BJ (cell line): ENCODE measurements at regions not wholly inside any gene's neighbourhood (a gene's known extent, or its start where the extent isn't known, plus 50 kb on each side); places are given as distances from the start of the nearest gene placed in this dataset.

Source experiments
- CTCF ChIA-PET: fragments of 350-600 bp; formaldehyde crosslinking; extraction: SDS; loops from one replicate; lab custom pipeline; 2021; ENCODE audit warnings: antibody characterized with exemption, inconsistent platforms; lab: Yijun Ruan, JAX
- POLR2A ChIA-PET: fragments of 300-600 bp; sonication (Branson Sonifier 250); formaldehyde crosslinking; extraction: SDS; loops from one replicate; lab custom pipeline; 2021; ENCODE audit warnings: antibody characterized with exemption; lab: Charles Lee
- DNase-seq: peaks from one replicate; pipeline ENCODE4 v3.0.0-alpha.2; 2011; ENCODE audit warnings: low read depth
- H3K27me3 ChIP-seq: 2 replicates; pipeline ENCODE4 v1.6.0; 2011; ENCODE audit warnings: low read length; ENCODE audit not compliant: control insufficient read depth, insufficient read depth
- H3K36me3 ChIP-seq: 2 replicates; pipeline ENCODE4 v1.5.1; 2011; ENCODE audit warnings: low read length; ENCODE audit not compliant: control insufficient read depth, insufficient read depth
- H3K4me3 ChIP-seq: 2 replicates; pipeline ENCODE4 v1.5.1; 2011; ENCODE audit warnings: low read depth, mild to moderate bottlenecking, control low read depth, low read length
- CTCF ChIP-seq: IDR thresholded peaks from 2 replicates; pipeline ENCODE4 v1.5.1; 2011; ENCODE audit warnings: low read depth, mild to moderate bottlenecking, control low read depth, inconsistent platforms, low read length, moderate library complexity; ENCODE audit not compliant: insufficient read depth

GRCh38 chr20:1798982-1799381 is 96.2 kb upstream of the SIRPA start:
- CTCF ChIA-PET: interaction anchor here (0.6 kb wide), 1 partner anchor 1309 kb away, joined by 3 read pairs; no protein-coding TSS in a partner anchor
- DNase-seq: no peak
- no peaks in the 10 kb centered on the region for H3K36me3 ChIP-seq
- 0 out of 2 replicates have a peak, but pooled peaks cover 1% of the 10 kb centered on the region for H3K27me3 ChIP-seq
- TF ChIP-seq CTCF: no peak
- POLR2A ChIA-PET: no interaction called here
- no peak overlapping the region for H3K4me3 ChIP-seq

GRCh38 chr20:1793821-1794220 is 101.4 kb upstream of the SIRPA start:
- H3K4me3 ChIP-seq: no peak overlapping the region
- TF ChIP-seq CTCF: no peak
- no peak for DNase-seq
- peaks cover 8% of the 10 kb centered on the region for H3K27me3 ChIP-seq
- ChIA-PET CTCF (interaction anchor here (0.6 to 1.9 kb wide), 2 partner anchors 29 to 337 kb away, joined by 3 to 5 read pairs; no protein-coding TSS in a partner anchor), POLR2A (no interaction called here)
- no peaks in the 10 kb centered on the region for H3K36me3 ChIP-seq

GRCh38 chr20:1792274-1792673 is 102.9 kb upstream of the SIRPA start:
- TF ChIP-seq CTCF: no peak
- Histone ChIP-seq H3K4me3 (no peak overlapping the region), H3K27me3 (peaks cover 12% of the 10 kb centered on the region), H3K36me3 (no peaks in the 10 kb centered on the region)
- POLR2A ChIA-PET: no interaction called here
- CTCF ChIA-PET: interaction anchor here (0.6 to 1.5 kb wide), 3 partner anchors 13 to 518 kb away, joined by 3 read pairs; no protein-coding TSS in a partner anchor
- DNase-seq: no peak

- ChIA-PET CTCF (interaction anchor here (0.6 to 1.3 kb wide), 4 partner anchors 10 to 439 kb away, joined by 3 to 8 read pairs (median 3); no protein-coding TSS in a partner anchor), POLR2A (no interaction called here)
- no peaks in the 10 kb centered on the region for H3K36me3 ChIP-seq
- peaks cover 19% of the 10 kb centered on the region for H3K27me3 ChIP-seq
- H3K4me3 ChIP-seq: no peak overlapping the region
- no peak for DNase-seq
- no peak for TF ChIP-seq CTCF
These were observed 104.8 kb upstream of the SIRPA start for GRCh38 chr20:1790386-1790785.

- no peak for DNase-seq
- H3K4me3 ChIP-seq: no peak overlapping the region
- no peak for TF ChIP-seq CTCF
- peaks cover 19% of the 10 kb centered on the region for H3K27me3 ChIP-seq
- no peaks in the 10 kb centered on the region for H3K36me3 ChIP-seq
- ChIA-PET POLR2A (no interaction called here), CTCF (interaction anchor here (1.6 kb wide), 1 partner anchor 24 kb away, joined by 3 read pairs; no protein-coding TSS in a partner anchor)
These were observed 107.2 kb upstream of the SIRPA start for GRCh38 chr20:1788044-1788443.
